ENCODE measurements at regions not wholly inside any gene's neighbourhood (a gene's known extent, or its start where the extent isn't known, plus 50 kb on each side); places are given as distances from the start of the nearest gene placed in this dataset.

GRCh38 chr13:111399776-111400538, 79.5 kb downstream of the TEX29 start:
- H3K9me3 ChIP-seq (ENCODE audit: control insufficient read depth in 2 of 2, insufficient read depth in 1 of 2, low read depth in 1 of 2, low read length in 1 of 2): no peaks in the 10 kb centered on the region
- no peak overlapping the region for H3K4me3 ChIP-seq (ENCODE audit: low read depth in 1 of 3, low read length in 3 of 3)
- H3K4me1 ChIP-seq (ENCODE audit: control insufficient read depth in 3 of 3, insufficient read depth in 2 of 3, low read depth in 1 of 3, low read length in 2 of 3): no peaks in the 10 kb centered on the region
- DNase-seq (no peak), FAIRE-seq (no peak)
- no peak overlapping the region for H3K27ac ChIP-seq (ENCODE audit: low read depth in 1 of 3, low read length in 2 of 3)
- 78 to 86% (median 85%) methylated on average over 18 of the region's 18 CpGs for WGBS, 3 donors
- H3K36me3 ChIP-seq (ENCODE audit: control insufficient read depth in 3 of 3, insufficient read depth in 2 of 3, low read depth in 1 of 3, low read length in 3 of 3): no peaks in the 10 kb centered on the region
- peaks cover 0 to 2% (median 0%) of the 10 kb centered on the region in 3 donors for H3K27me3 ChIP-seq (ENCODE audit: control insufficient read depth in 3 of 3, insufficient read depth in 3 of 3, low read length in 3 of 3)

- no peak overlapping the region for H3K4me3 ChIP-seq (ENCODE audit: low read depth in 1 of 3, low read length in 3 of 3)
- no peaks in the 10 kb centered on the region for H3K9me3 ChIP-seq (ENCODE audit: control insufficient read depth in 2 of 2, insufficient read depth in 1 of 2, low read depth in 1 of 2, low read length in 1 of 2)
- FAIRE-seq: no peak
- no peaks in the 10 kb centered on the region for H3K36me3 ChIP-seq (ENCODE audit: control insufficient read depth in 3 of 3, insufficient read depth in 2 of 3, low read depth in 1 of 3, low read length in 3 of 3)
- peaks cover 0 to 2% (median 0%) of the 10 kb centered on the region in 3 donors for H3K27me3 ChIP-seq (ENCODE audit: control insufficient read depth in 3 of 3, insufficient read depth in 3 of 3, low read length in 3 of 3)
- no peak overlapping the region for H3K27ac ChIP-seq (ENCODE audit: low read depth in 1 of 3, low read length in 2 of 3)
- DNase-seq: no peak
- H3K4me1 ChIP-seq (ENCODE audit: control insufficient read depth in 3 of 3, insufficient read depth in 2 of 3, low read depth in 1 of 3, low read length in 2 of 3): no peaks in the 10 kb centered on the region
- 64 to 84% (median 70%) methylated on average over 6 of the region's 6 CpGs for WGBS, 3 donors
Measured at GRCh38 chr13:111401151-111401550, 80.7 kb downstream of the TEX29 start.

GRCh38 chr13:111401755-111402154, 81.3 kb downstream of the TEX29 start:
- no peak overlapping the region for H3K27ac ChIP-seq (ENCODE audit: low read depth in 1 of 3, low read length in 2 of 3)
- DNase-seq: no peak
- H3K36me3 ChIP-seq (ENCODE audit: control insufficient read depth in 3 of 3, insufficient read depth in 2 of 3, low read depth in 1 of 3, low read length in 3 of 3): no peaks in the 10 kb centered on the region
- FAIRE-seq: no peak
- H3K9me3 ChIP-seq (ENCODE audit: control insufficient read depth in 2 of 2, insufficient read depth in 1 of 2, low read depth in 1 of 2, low read length in 1 of 2): no peaks in the 10 kb centered on the region
- peaks cover 0 to 2% (median 0%) of the 10 kb centered on the region in 3 donors for H3K27me3 ChIP-seq (ENCODE audit: control insufficient read depth in 3 of 3, insufficient read depth in 3 of 3, low read length in 3 of 3)
- no peaks in the 10 kb centered on the region for H3K4me1 ChIP-seq (ENCODE audit: control insufficient read depth in 3 of 3, insufficient read depth in 2 of 3, low read depth in 1 of 3, low read length in 2 of 3)
- H3K4me3 ChIP-seq (ENCODE audit: low read depth in 1 of 3, low read length in 3 of 3): no peak overlapping the region
- WGBS, 3 donors: 80 to 84% (median 80%) methylated on average over 14 of the region's 14 CpGs

DNA sequence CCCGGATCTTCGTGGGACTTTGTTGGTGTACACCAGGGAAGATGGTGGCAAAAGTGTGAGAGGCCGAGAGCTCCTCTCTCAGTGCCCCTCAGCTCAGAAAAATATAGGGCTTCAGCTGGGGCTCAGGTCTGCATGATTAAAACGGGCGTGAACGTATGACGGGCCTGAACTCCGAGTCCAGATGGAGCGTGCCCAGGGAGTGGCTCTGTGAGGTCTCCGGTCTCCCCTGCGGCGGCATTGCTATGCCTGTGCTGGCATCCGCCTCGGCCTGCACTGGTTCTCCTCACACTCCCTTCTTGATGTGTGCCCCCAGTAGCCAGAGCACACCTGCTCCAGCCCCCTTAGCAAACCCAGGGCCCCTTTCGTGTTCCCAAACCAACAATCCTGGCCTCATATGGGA, 82.0 kb downstream of the TEX29 start:
- Histone ChIP-seq H3K36me3 (ENCODE audit: control insufficient read depth in 3 of 3, insufficient read depth in 2 of 3, low read depth in 1 of 3, low read length in 3 of 3) (no peaks in the 10 kb centered on the region), H3K27me3 (ENCODE audit: control insufficient read depth in 3 of 3, insufficient read depth in 3 of 3, low read length in 3 of 3) (peaks cover 0 to 2% (median 0%) of the 10 kb centered on the region in 3 donors), H3K27ac (ENCODE audit: low read depth in 1 of 3, low read length in 2 of 3) (no peak overlapping the region), H3K4me3 (ENCODE audit: low read depth in 1 of 3, low read length in 3 of 3) (no peak overlapping the region), H3K4me1 (ENCODE audit: control insufficient read depth in 3 of 3, insufficient read depth in 2 of 3, low read depth in 1 of 3, low read length in 2 of 3) (no peaks in the 10 kb centered on the region), H3K9me3 (ENCODE audit: control insufficient read depth in 2 of 2, insufficient read depth in 1 of 2, low read depth in 1 of 2, low read length in 1 of 2) (no peaks in the 10 kb centered on the region)
- DNase-seq (no peak), FAIRE-seq (no peak)
- 73 to 89% (median 82%) methylated on average over 15 of the region's 15 CpGs for WGBS, 3 donors

DNA sequence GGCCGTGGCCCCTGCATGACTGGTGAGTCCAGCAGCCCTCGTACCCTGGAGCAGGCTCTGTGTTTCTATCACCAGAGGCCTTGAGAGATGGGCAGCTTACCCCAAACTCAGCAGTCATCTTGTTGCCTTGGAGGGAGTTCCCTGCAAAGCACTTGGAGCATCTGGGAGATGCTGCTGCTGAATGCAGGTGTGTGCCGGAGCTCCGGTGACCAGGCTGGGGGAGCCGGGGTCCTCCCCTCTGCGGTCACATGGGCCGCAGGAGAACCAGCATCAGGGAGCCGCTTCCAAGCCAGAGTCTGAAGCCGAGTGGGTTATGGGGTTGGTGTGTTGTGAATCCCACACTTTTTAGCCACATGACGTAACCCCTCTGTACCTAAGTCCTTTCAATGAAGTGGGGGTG, 82.8 kb downstream of the TEX29 start:
- no peaks in the 10 kb centered on the region for H3K36me3 ChIP-seq (ENCODE audit: control insufficient read depth in 3 of 3, insufficient read depth in 2 of 3, low read depth in 1 of 3, low read length in 3 of 3)
- no peak for DNase-seq
- no peak for FAIRE-seq
- H3K9me3 ChIP-seq (ENCODE audit: control insufficient read depth in 2 of 2, insufficient read depth in 1 of 2, low read depth in 1 of 2, low read length in 1 of 2): no peaks in the 10 kb centered on the region
- H3K27ac ChIP-seq (ENCODE audit: low read depth in 1 of 3, low read length in 2 of 3): no peak overlapping the region
- H3K4me3 ChIP-seq (ENCODE audit: low read depth in 1 of 3, low read length in 3 of 3): no peak overlapping the region
- no peaks in the 10 kb centered on the region for H3K4me1 ChIP-seq (ENCODE audit: control insufficient read depth in 3 of 3, insufficient read depth in 2 of 3, low read depth in 1 of 3, low read length in 2 of 3)
- 83 to 89% (median 88%) methylated on average over 10 of the region's 10 CpGs for WGBS, 3 donors
- peaks cover 0 to 2% (median 0%) of the 10 kb centered on the region in 3 donors for H3K27me3 ChIP-seq (ENCODE audit: control insufficient read depth in 3 of 3, insufficient read depth in 3 of 3, low read length in 3 of 3)

DNA sequence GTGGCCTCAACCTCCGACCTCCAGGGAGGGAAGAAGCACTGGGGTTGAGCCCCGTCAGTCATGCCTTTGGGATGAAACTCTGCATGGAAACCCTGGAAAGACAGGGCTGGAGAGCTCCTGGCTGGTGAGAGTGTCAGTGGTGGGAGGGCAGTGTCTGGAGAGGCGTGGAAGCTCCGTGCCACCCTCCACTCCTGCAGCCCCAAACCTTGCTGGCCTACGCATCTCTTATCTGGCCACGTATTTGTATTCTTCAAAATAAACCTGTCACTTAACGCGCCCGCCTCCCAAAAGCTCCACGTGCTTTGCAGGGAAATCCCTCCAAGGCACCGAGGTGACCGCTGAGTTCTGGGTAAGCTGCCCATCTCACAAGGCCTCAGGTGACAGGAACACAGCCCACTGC, 84.3 kb downstream of the TEX29 start:
- Histone ChIP-seq H3K9me3 (ENCODE audit: control insufficient read depth in 2 of 2, insufficient read depth in 1 of 2, low read depth in 1 of 2, low read length in 1 of 2) (no peaks in the 10 kb centered on the region), H3K36me3 (ENCODE audit: control insufficient read depth in 3 of 3, insufficient read depth in 2 of 3, low read depth in 1 of 3, low read length in 3 of 3) (no peaks in the 10 kb centered on the region), H3K27me3 (ENCODE audit: control insufficient read depth in 3 of 3, insufficient read depth in 3 of 3, low read length in 3 of 3) (peaks cover 0 to 2% (median 1%) of the 10 kb centered on the region in 3 donors), H3K4me1 (ENCODE audit: control insufficient read depth in 3 of 3, insufficient read depth in 2 of 3, low read depth in 1 of 3, low read length in 2 of 3) (no peaks in the 10 kb centered on the region), H3K4me3 (ENCODE audit: low read depth in 1 of 3, low read length in 3 of 3) (no peak overlapping the region), H3K27ac (ENCODE audit: low read depth in 1 of 3, low read length in 2 of 3) (no peak overlapping the region)
- 69 to 77% (median 76%) methylated on average over 12 of the region's 12 CpGs for WGBS, 3 donors
- FAIRE-seq: no peak
- no peak for DNase-seq

DNA sequence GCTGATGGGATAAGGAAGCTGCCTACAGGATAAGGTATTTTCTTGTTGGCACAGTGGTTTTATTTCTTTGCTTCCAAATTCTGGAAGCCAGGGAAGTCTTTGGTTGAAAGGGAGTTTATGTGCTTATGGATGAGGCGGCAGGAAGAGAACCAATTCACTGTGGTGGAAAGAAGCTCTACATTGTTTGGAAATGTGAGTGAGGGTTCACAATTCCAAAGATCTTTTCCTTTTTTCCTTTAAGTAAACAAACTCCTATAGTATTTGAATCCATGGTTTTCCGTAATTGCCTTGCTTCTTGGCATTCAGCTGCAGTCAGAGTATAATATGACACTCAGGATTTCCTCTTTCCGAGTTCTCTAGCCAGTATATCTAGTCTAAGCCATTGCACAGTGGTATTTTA, 86.2 kb downstream of the TEX29 start:
- Histone ChIP-seq H3K27ac (ENCODE audit: low read depth in 1 of 3, low read length in 2 of 3) (no peak overlapping the region), H3K9me3 (ENCODE audit: control insufficient read depth in 2 of 2, insufficient read depth in 1 of 2, low read depth in 1 of 2, low read length in 1 of 2) (no peaks in the 10 kb centered on the region), H3K4me1 (ENCODE audit: control insufficient read depth in 3 of 3, insufficient read depth in 2 of 3, low read depth in 1 of 3, low read length in 2 of 3) (no peaks in the 10 kb centered on the region), H3K36me3 (ENCODE audit: control insufficient read depth in 3 of 3, insufficient read depth in 2 of 3, low read depth in 1 of 3, low read length in 3 of 3) (no peaks in the 10 kb centered on the region), H3K4me3 (ENCODE audit: low read depth in 1 of 3, low read length in 3 of 3) (no peak overlapping the region), H3K27me3 (ENCODE audit: control insufficient read depth in 3 of 3, insufficient read depth in 3 of 3, low read length in 3 of 3) (peaks cover 0 to 19% (median 0%) of the 10 kb centered on the region in 3 donors)
- FAIRE-seq: no peak
- DNase-seq: no peak
- 30 to 35% (median 30%) methylated on average over 3 of the region's 3 CpGs for WGBS, 3 donors

GRCh38 chr13:111407381-111408131, 87.1 kb downstream of the TEX29 start:
- H3K9me3 ChIP-seq (ENCODE audit: control insufficient read depth in 2 of 2, insufficient read depth in 1 of 2, low read depth in 1 of 2, low read length in 1 of 2): no peaks in the 10 kb centered on the region
- peaks cover 0 to 28% (median 0%) of the 10 kb centered on the region in 3 donors for H3K27me3 ChIP-seq (ENCODE audit: control insufficient read depth in 3 of 3, insufficient read depth in 3 of 3, low read length in 3 of 3)
- FAIRE-seq (no peak), DNase-seq (no peak)
- 77 to 87% (median 77%) methylated on average over 23 of the region's 23 CpGs for WGBS, 3 donors
- H3K4me3 ChIP-seq (ENCODE audit: low read depth in 1 of 3, low read length in 3 of 3): no peak overlapping the region
- no peaks in the 10 kb centered on the region for H3K4me1 ChIP-seq (ENCODE audit: control insufficient read depth in 3 of 3, insufficient read depth in 2 of 3, low read depth in 1 of 3, low read length in 2 of 3)
- no peaks in the 10 kb centered on the region for H3K36me3 ChIP-seq (ENCODE audit: control insufficient read depth in 3 of 3, insufficient read depth in 2 of 3, low read depth in 1 of 3, low read length in 3 of 3)
- no peak overlapping the region for H3K27ac ChIP-seq (ENCODE audit: low read depth in 1 of 3, low read length in 2 of 3)

Measured in small intestine (tissue), 7 donors.